ENCODE measurements at regions not wholly inside any gene's neighbourhood (a gene's known extent, or its start where the extent isn't known, plus 50 kb on each side); places are given as distances from the start of the nearest gene placed in this dataset.

DNA sequence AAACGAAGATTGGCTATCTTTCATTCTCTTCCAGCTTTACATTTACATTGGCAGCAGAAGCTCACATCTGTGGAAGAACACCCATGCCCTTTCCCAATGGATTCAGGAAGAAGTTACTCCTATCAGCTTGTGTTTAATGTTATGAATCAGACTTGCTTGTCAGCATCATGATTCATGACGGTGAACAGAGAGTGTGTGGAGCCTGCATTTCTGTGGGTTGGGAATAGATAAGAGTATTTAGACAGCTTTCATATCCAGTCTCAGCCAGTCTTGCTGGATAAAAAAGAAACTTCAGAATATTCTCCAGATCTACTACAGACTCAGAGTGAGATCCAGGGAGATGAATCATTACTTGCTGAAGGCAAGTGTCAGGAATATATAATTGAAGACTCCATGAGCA lies 812.9 kb upstream of the ZNF608 start:
- DNase-seq (ENCODE audit: low spot score): no peak

DNA sequence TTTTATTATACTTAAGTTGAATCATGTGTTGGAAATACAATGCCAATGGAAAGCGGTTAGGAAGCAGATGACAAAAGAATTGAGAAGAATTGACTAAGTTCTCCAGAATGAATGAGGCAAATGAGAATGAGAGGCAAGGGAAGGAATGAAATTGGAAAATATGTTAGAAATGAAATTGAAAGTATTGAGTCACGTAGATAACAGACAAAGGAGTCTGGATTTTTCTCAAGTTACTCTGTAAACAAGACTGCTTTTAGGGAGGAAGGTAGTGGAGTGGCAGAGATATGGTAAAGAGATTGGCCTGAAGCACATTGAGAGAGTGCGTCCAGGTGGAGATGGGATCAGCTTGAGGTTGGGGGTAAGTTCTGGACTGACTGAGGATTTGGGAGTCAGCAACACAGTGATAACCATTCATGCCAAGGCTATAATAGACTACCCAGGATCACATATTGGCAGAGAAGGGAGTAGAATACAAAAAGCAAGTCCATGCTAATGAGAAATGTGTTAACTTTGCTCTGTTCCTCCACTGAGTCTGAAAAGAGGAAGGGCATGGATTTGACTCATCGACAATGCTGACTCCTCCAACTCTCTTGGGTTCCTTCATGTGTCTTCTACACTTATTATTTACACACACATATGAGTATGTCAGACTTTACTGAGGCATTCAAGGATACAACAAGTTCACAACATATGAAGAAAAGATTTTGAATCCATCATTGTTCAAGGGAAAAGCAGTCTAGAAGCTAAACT lies 814.2 kb upstream of the ZNF608 start:
- no peak for DNase-seq (ENCODE audit: low spot score)

DNA sequence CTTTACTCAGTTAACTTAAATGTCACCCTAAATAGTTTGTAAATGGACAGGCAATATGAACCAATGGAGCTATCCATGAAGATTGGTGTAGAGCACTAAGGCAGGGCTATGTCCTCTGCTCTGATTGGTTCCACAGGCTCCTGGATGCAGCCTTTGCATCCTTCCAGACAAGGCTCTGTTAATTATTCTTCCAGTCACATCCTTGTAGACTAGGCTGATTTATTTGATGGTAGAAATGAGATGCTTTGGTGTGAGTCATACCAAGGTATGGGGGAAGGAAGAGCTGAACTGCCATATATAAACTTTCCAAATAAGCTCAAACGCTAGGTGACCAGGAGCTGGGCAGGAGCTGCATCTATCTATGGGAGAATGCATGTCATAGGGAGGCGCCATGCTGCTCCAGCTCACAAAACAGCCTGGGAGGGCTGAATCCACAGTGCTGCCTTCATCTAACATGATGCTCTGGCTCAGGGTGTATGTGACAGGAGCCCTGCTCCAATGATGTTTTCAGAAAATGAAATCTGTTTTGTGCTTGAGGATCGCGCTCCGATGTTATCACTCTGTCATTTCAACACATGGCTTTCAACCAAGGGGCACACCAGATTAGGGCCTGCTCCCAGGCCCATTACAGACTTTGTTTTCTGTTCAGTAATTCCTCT lies 818.0 kb upstream of the ZNF608 start:
- no peak for DNase-seq (ENCODE audit: low spot score)

DNA sequence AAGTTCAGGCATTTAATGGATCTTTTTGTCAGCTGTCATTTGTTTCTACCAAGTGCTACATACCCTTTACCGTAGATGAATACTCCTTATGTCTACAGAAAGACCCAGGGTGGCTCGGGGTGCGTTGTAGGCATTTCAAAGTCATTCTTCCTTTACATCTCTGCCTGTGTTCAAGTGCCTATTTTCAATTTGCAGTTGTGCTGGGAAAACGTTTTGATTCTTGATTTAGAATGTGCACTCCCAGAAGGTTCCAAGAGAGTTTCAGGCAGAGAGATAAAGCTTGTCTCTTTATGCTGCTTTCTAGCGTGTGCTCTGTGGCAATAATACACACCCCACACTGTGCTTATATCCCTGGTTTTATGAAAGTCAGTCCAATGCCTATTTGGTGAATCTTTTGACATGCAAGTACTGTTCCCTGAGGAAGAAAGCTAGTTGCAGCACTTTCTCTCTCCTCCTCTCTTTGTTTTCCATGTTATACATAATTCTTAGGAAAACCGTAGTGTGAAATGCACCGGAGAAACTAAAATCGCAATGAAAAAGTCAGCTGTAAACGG lies 828.1 kb upstream of the ZNF608 start:
- DNase-seq (ENCODE audit: low spot score): no peak

DNA sequence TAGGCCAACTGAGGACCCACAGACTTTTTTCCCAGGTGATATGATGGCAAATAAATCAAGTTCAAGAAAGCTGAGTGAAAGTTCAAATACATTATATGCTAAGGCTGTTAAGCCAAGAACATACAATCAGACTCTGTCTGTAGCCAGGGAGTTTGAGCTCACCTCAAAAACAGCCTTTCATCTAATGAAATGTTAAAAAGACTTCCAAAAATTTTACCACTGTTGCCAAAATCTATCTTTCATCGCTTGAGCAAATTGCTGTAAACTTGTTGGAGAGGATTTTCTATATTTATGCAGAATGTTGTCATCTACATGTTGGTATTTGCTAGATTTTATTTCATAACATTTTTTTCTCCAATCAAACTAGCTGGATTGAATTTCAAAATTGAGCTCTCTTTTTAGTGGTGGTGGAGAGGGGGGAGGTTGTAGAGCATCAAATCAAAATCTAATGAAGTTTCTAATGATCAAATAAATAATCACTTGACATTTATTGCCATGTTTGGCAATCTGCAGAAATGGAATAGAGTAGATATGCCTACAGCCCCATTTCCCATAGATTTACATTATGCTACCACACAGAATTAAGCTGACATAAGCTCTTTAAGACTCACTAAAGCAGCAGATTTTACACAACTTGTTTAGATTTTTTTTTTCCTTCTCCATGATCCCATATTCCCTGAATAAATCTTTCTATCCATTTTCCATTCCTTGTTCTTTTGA lies 828.9 kb upstream of the ZNF608 start:
- no peak for DNase-seq (ENCODE audit: low spot score)

DNA sequence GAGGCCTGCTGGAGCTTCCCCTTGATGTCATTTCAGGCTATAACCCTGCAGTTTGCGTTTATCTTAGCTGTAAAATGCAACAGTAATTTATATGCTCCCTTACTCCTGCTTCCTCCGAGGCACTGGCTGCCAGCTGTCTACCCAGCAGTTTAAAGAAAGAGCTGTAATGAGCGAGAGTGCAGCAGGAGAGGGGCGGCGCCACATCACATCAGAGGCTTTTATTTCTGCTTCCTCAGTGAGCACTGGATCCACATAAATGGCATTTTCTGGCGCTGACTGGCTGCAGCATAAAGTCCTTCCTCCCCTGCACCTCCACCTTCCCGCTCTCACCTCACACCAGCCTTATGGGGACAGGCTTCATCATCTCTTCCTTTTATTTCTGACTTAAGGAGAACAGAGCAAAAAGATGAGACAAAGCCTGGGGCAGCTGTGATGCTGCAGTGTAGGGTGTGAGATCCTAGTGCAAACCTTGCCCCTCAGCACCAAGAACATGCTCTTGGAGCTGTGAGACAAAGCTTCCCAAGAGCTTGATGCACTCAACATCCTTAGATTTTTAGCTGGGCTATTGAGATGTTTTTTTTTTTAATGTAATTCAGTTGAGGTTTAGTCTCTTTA lies 829.6 kb upstream of the ZNF608 start:
- no peak for DNase-seq (ENCODE audit: low spot score)

DNA sequence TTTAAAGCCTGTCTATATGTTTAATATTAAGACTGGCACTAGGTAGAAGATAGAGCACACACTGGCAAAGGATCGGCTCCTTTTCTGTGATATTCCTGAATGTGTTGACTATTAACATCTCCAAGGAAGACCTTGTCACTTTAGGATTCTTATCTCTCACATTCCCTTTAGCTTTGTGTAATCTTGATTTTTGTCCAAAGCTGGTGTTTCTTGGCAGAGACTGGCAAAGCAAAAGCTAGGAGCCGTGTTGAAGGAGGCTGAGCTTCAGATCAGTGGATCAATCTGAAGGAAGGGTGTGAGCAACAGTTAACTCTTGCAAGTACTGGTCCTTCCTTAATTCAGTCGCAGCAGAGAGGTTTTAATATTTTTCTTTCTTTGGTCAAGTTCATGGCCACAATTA lies 830.4 kb upstream of the ZNF608 start:
- DNase-seq (ENCODE audit: low spot score): no peak

DNA sequence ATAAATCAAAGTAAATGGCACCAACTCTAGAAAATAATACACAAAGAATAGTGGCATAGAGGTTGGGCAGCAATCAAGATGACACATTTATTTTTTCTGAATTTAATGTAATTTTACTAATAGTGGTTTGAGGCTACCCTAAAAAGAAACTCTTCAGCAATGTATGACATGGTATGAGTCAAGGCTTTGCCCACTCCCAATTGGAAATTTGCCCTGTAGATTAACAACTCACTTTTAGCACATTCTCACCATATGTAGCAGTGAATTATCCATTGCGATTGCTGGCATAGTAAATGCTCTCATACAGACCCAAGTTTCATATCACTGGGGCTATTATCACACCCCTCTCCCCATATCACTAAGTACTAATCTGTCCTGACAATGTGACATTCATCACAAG lies 832.1 kb upstream of the ZNF608 start:
- no peak for DNase-seq (ENCODE audit: low spot score)

DNA sequence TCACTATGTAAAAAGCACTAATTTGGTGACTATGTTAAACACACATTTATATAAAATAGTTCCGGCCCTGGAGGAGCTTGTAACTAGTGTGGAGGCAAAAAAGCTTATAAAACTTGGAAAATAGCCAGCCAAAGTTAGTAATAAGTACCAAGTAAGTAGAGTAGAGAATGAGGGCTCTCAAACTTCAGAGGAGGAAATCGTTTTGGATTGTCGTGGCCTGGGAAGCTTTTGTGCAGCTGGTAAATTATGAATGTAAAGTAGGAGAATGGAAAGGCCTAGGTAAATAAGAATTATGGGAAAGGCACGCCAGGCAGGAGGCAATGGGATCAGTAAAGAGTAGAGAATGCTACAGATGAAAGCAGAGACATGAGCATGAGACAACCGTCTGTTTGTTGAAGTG lies 832.7 kb upstream of the ZNF608 start:
- no peak for DNase-seq (ENCODE audit: low spot score)

DNA sequence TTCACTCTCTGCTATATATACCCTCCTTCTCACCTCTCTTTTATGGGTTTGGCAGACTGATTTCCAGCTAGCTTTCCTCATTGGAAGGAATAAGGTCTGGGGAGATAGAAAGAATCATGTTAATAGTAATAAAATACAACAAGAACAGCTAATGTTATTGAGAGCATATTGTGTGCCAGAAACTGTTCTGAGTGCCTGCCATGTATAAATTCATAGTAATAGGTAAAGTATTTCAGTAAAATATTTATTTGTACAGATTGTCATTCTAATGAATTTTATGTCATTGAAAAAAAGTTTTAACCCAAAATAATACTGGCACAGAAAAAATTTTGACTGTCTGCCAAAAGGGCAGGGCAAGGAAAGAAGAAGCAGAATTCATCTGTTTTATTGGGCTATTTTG lies 834.9 kb upstream of the ZNF608 start:
- DNase-seq (ENCODE audit: low spot score): no peak

DNA sequence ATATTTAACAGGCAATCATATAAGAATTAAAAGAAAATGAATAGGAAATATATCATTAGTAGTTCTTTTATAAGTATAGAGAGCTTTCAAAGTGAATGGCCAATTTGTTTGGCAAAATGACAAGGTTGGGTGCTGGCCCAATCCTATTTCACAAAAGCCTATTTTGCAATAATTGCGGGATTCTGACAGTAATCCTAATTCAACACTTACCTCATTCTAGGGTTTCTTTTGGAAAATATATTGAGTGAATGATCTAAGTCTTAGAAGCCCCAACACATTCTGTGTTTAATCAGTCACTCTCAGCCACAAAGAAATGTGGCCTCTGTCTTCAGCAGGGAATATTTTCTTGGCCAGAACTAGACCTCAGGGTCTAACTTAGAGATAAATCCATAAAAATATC lies 835.9 kb upstream of the ZNF608 start:
- no peak for DNase-seq (ENCODE audit: low spot score)

DNA sequence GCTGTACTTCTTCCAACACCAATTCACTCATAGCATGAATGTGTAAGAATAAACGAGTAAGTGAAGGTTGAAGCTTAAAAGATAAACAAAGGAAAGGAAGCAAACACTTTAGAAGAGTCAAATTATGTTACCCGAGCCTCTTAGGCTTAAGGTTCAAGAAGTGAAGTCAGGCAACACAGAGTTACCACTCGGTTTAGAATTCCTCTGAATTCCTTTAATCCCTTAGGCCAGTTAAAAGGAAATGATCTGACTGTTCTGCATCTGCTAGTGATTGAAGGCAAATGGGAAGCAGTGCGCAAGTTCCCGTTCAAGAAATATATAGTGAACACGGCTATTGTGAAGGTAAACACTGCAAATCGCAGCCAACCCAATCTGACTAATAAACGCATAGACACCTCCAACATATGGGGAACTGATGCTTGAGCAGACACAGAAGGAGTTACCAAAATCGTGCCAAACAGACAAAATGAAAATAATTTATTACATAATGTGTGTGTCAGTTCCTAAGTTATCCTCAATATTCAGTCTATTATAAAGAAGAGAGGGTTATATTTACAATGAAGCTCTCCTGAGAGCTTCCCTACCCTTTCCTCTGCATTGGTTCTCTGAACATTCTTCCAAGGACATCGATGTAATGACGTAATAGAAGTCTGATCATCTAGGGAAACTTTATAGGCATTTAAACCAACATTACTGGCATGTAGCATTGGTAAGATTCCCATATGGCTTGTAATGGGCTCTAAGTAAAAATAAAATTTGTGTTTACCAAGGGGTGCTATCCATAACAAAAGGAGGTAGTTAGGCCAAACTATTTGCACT lies 837.1 kb upstream of the ZNF608 start:
- DNase-seq (ENCODE audit: low spot score): no peak

DNA sequence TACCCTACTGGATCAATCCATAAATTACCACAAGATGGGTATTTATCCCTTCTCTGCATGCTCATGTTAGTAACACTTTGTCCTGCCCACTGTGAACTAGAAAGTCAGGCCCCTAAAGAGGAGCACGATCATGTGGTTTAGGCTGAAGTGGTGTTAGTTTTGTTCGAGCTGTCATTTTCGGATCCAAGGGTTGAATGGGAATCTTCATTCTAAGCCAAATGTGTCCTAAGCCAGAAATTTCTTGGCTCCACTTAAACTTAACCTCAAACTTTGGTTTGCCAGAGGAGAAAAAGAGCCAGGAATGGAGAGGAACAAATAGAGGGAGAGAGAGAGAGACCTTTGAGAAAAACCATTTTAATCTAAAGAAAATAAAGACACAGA lies 837.7 kb upstream of the ZNF608 start:
- DNase-seq (ENCODE audit: low spot score): no peak

DNA sequence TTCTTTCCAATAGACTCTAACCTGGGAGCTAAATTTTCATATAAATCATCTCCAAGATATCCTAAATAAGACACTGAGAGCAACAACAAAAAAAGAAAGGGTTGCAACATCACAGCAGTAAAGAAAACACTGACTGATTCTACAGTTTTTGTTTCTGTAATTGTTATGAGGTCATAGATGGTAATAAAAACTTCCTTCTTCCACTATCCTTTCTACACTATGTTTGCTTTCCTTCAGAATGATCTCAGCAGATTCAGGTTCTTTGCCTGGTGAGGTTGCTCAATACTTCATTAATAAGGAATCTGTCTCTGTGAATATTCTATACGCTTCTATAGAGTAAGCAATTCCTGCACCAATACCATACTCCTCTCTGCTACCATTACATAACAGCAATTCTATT lies 835.6 kb upstream of the GRAMD2B start:
- no peak for DNase-seq (ENCODE audit: low spot score)

DNA sequence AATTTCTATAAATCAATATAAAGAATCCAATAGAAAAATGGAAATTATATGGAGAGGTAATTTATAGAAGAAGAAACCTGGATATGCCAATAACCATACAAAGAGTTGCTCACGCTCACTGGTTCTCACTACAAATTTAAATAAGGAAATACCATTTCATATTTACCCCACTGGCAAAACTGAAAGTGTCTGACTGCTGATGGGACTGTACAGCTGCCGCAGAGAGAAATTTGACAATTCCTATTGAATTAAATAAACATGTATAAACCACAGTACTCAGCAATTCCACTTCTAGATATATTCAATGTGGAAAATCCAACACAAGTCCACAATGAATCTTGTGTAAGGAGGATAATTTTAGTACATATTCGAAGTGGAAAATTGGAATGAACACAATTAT lies 830.4 kb upstream of the GRAMD2B start:
- DNase-seq (ENCODE audit: low spot score): no peak

DNA sequence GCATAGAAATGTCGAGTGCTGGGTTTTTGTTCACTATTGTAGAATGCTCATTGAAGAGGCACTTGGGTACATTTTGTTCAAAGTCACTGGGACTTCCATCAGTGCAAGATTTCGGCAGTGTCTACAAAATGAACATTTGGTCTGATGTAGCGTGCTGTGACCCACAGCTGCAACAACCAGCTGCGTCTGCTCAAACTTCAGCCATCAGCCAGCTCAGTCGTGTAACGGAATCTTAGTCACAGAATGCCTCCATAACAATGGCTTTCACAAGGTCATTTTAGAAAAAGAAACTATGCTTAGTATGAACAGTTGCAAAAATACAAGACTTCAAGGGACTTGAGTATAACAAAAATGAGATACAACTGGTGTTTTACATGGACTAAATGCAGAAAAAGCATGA lies 828.1 kb upstream of the GRAMD2B start:
- no peak for DNase-seq (ENCODE audit: low spot score)

DNA sequence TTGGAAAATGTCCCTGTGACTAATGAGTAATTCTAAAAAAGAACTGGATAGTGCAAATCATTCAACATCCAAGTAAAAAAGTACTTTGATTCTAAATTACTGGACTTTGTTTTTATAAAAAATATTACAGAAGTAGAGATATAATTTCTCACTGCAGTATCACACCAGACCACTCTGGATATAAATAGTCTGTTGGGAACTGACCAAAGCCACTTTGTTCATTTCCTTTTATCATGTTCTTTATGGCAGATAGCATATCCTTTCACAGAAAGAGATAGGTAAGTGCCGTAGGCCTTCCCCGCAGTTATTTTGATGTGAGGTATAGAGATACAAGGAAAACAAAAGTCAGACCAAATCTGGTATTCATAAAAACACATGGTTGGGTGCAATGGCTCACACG lies 827.4 kb upstream of the GRAMD2B start:
- DNase-seq (ENCODE audit: low spot score): no peak

DNA sequence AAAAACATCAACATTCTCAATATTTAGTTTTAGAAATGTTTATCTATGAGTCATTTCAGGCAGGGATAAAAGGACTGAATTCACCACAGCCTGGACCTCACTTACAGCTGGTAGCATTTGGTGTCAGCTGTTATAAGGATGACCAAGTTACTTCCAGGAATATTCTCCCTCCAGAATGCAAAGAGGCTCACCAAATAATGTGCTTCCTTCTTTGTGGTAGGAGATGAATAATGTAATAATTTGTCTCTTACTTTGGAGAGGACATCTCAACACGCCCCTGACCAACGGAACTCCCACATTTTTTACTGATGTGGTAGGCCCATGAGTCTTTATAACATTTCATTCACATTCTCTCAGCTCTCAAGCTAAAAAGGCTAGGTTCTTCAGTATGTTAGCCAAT lies 825.9 kb upstream of the GRAMD2B start:
- DNase-seq (ENCODE audit: low spot score): no peak

DNA sequence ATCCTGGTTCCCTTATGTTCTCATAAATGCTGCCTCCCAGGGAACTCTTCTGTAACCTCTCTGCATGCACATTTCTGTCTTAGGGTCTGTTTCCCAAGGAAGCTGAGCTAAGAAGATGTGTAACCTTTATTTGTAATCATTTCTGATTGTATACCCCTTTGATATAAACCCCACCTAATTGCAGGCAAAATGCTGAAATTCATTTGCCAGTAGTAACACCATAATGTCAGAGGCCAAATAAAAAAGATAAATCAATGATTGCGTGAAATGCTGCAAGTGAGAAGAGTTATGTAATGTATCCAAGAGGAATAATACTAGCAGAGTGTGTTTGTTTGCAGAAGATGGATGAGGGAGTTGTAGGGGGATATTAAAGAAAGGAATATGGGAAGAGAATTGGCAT lies 822.6 kb upstream of the GRAMD2B start:
- no peak for DNase-seq (ENCODE audit: low spot score)

DNA sequence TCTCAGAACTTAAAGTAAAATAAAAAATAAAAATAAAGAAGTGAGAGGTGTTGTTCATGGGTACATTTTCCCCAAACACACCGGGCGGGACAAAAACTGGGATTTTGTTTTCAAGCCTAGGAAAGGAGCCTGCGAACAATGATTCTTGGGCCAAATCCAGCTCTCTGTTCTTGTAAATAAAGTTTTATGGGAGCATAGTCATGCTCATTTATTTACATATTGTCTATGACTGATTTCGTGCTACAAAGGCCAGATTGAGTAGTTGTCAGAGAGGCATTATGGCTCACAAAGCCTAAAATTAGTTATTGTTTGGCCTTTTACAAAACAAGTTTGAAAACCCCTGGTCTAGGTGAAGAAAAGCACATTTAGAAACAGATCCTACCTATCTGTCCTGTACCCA lies 821.0 kb upstream of the GRAMD2B start:
- no peak for DNase-seq (ENCODE audit: low spot score)

DNA sequence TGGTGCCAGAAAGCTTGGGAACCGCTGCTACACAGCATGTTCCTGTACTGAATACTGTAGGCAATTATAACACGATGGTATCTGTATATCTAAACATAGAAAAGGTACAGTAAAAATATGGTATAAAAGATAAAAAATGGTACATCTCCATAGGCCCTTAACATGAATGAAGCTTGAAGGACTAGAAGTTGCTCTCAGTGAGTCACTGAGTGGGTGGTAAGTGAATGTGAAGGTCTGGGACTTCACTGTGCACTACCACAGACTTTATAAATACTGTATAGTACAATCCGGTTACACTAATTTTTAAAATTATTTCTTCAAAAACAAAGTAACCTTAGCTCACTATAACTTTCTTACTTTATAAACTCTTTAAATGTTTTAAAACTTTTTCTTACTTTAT lies 819.9 kb upstream of the GRAMD2B start:
- no peak for DNase-seq (ENCODE audit: low spot score)

DNA sequence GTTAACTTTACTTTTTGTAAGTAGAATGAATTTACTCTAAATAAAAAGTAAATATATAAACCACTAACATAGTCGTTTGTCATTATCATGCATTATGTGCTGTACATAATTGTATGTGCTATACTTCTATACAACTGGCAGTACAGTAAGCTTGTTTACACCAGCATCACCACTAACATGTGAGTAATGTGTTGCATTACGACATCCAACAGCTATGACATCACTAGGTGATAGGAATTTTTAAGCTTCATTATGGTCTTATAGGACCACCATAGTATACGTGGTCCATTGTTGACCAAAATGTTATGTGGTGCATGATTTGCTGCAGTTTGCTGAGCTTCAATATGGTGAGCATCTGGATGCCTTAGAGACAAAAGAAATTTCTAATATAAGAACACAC lies 819.1 kb upstream of the GRAMD2B start:
- no peak for DNase-seq (ENCODE audit: low spot score)
